ENCODE measurements at regions not wholly inside any gene's neighbourhood (a gene's known extent, or its start where the extent isn't known, plus 50 kb on each side); places are given as distances from the start of the nearest gene placed in this dataset.

DNA sequence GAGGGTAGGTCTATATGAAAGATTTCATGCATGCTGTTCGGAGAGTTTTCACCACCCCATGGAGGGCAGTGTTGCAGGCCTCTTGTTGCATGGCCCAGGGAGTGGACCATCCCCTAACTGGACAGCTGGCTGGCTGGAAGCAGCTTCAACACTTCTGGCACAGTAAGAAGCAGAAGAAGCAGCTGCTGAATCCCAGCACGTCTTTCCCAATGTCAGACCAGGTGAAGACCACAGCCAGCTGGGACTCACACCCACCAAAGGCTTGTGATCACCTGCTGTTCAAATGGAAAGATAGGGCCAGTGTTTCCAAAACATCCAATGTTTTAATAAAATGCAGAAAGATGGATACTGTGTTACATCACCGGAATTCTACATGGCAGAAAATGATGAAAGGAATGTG lies 1423.6 kb downstream of the AACS start:
- Histone ChIP-seq H3K79me2 (ENCODE audit: control insufficient read depth in 1 of 2, insufficient read depth in 2 of 2, low read length in 2 of 2) (no peaks in the 10 kb centered on the region), H2AFZ (ENCODE audit: low read length) (no peak overlapping the region), H3K79me1 (ENCODE audit: low read depth, low read length) (no peaks in the 10 kb centered on the region), H3K23ac (ENCODE audit: insufficient read length) (no peak overlapping the region), H4K8ac (ENCODE audit: extremely low read depth, insufficient read depth, low read length) (no peak overlapping the region), H3K9ac (replicated peaks in 1 of 4; ENCODE audit: extremely low read depth in 1 of 4, low read depth in 3 of 4, low read length in 3 of 4) (no peak overlapping the region), H3K56ac (replicated peaks; ENCODE audit: insufficient read length, low read depth, low read length) (no peak overlapping the region), H3K4me1 (replicated peaks in 1 of 4; ENCODE audit: control insufficient read depth in 3 of 4, insufficient read depth in 4 of 4, low read length in 3 of 4) (peaks cover 0 to 6% (median 0%) of the 10 kb centered on the region in 4 experiments; a peak in 1 of 7 replicates), H4K20me1 (replicated peaks in 1 of 2; ENCODE audit: control insufficient read depth in 1 of 2, insufficient read depth in 2 of 2, low read length in 2 of 2) (no peaks in the 10 kb centered on the region), H3K23me2 (ENCODE audit: low read depth, low read length) (no peaks in the 10 kb centered on the region), H2BK120ac (replicated peaks; ENCODE audit: low read depth, low read length) (no peak overlapping the region), H3K27ac (ENCODE audit: low read depth, low read length) (no peak overlapping the region), H2BK5ac (ENCODE audit: low read depth, low read length) (no peak overlapping the region), H3K4me2 (ENCODE audit: insufficient read depth in 1 of 2, low read depth in 2 of 2, low read length in 2 of 2) (no peak overlapping the region), H3K4ac (replicated peaks; ENCODE audit: insufficient read length, low read depth, low read length) (no peak overlapping the region), H2BK12ac (ENCODE audit: low read depth, low read length) (no peak overlapping the region), H3K36me3 (ENCODE audit: control insufficient read depth in 2 of 4, insufficient read depth in 4 of 4, low read length in 3 of 4) (no peaks in the 10 kb centered on the region), H4K91ac (replicated peaks; ENCODE audit: insufficient read length, low read length) (no peak overlapping the region), H3K18ac (ENCODE audit: extremely low read depth, low read length) (no peak overlapping the region), H3K4me3 (ENCODE audit: extremely low read depth in 1 of 4, insufficient read depth in 2 of 4, low read depth in 3 of 4, low read length in 4 of 4) (no peak overlapping the region), H2AK5ac (ENCODE audit: low read depth, low read length) (no peak overlapping the region), H3K14ac (ENCODE audit: insufficient read length) (no peak overlapping the region), H3K9me3 (ENCODE audit: insufficient read depth in 2 of 2, low read depth in 1 of 2, low read length in 1 of 2) (peaks cover 7 to 10% of the 10 kb centered on the region in 2 experiments), H4K5ac (ENCODE audit: insufficient read length, low read depth, low read length) (no peak overlapping the region), H2BK20ac (ENCODE audit: low read length) (peak overlapping the region; percentile 21; the same call in 1 of the 2 replicates), H2BK15ac (ENCODE audit: low read length) (no peak overlapping the region), H3K27me3 (replicated peaks in 1 of 4; ENCODE audit: control insufficient read depth in 3 of 4, extremely low read depth in 1 of 4, insufficient read depth in 3 of 4, low read length in 3 of 4) (no peaks in the 10 kb centered on the region)
- FAIRE-seq (no peak), DNase-seq (ENCODE audit: low read depth in 1 of 2, low spot score in 2 of 2) (no peak)
- ChIA-PET POLR2A (ENCODE audit: partially characterized antibody) (no interaction called here), CTCF (ENCODE audit: partially characterized antibody) (interaction anchor here (1.1 kb wide), 1 partner anchor 25 kb away, joined by 3 read pairs; no protein-coding TSS in a partner anchor)
- WGBS, 2 experiments (ENCODE audit: extremely low coverage in 1 of 2, insufficient coverage in 1 of 2, insufficient read length in 1 of 2, insufficient replicate concordance in 2 of 2, low coverage in 1 of 2, low lambda C conversion rate in 2 of 2, missing lambda C conversion rate in 1 of 2): 98% methylated on average over 3 of the region's 3 CpGs; no CpG with 5 or more reads in 1 of the 2 experiments
- no peak for TF ChIP-seq EGR1 (IDR thresholded peaks at IDR 0.05; ENCODE audit: borderline replicate concordance, low read depth, low read length)
